GM18508 (cell line): ENCODE measurements at regions not wholly inside any gene's neighbourhood (a gene's known extent, or its start where the extent isn't known, plus 50 kb on each side); places are given as distances from the start of the nearest gene placed in this dataset.

ENCODE experiments used
- ATAC-seq: cut with Tn5 transposase; IDR thresholded peaks from one replicate; pipeline ENCODE4 v1.9.1; 2021; ENCODE audit warnings: moderate number of reproducible peaks; ENCODE audit not compliant: insufficient read depth, unreplicated experiment

GRCh38 chr5:155278532-155278931 is 265.0 kb downstream of the KIF4B start:
- no peak for ATAC-seq

GRCh38 chr5:155282503-155283107 is 269.1 kb downstream of the KIF4B start:
- no peak for ATAC-seq

GRCh38 chr5:155285706-155286105 is 272.2 kb downstream of the KIF4B start:
- no peak for ATAC-seq

- ATAC-seq, result no peak
Measured at GRCh38 chr5:155290937-155291336, 277.4 kb downstream of the KIF4B start.

GRCh38 chr5:155293605-155294178 is 280.1 kb downstream of the KIF4B start:
- no peak for ATAC-seq

GRCh38 chr5:155295111-155295510 is 281.6 kb downstream of the KIF4B start:
- ATAC-seq, result no peak

- ATAC-seq, result no peak
Measured at GRCh38 chr5:155299386-155300005, 285.9 kb downstream of the KIF4B start.

GRCh38 chr5:155303120-155303519 is 289.6 kb downstream of the KIF4B start:
- ATAC-seq, result no peak

- ATAC-seq, result no peak
Measured at GRCh38 chr5:155307229-155307628, 293.7 kb downstream of the KIF4B start.

- no peak for ATAC-seq
Measured at GRCh38 chr5:155308289-155308688, 294.7 kb downstream of the KIF4B start.

- ATAC-seq, result no peak
Measured at GRCh38 chr5:155309021-155309746, 295.6 kb downstream of the KIF4B start.

- no peak for ATAC-seq
Measured at GRCh38 chr5:155311721-155312120, 298.2 kb downstream of the KIF4B start.

GRCh38 chr5:155313518-155313917 is 300.0 kb downstream of the KIF4B start:
- ATAC-seq, result no peak

GRCh38 chr5:155316070-155316714 is 302.6 kb downstream of the KIF4B start:
- no peak for ATAC-seq

GRCh38 chr5:155332618-155333017 is 319.1 kb downstream of the KIF4B start:
- ATAC-seq, result no peak

- no peak for ATAC-seq
Measured at GRCh38 chr5:155342956-155343355, 329.4 kb downstream of the KIF4B start.

GRCh38 chr5:155343468-155343867 is 329.9 kb downstream of the KIF4B start:
- no peak for ATAC-seq

- no peak for ATAC-seq
Measured at GRCh38 chr5:155353231-155353630, 339.7 kb downstream of the KIF4B start.

GRCh38 chr5:155366096-155366495 is 352.5 kb downstream of the KIF4B start:
- ATAC-seq, result no peak

GRCh38 chr5:155367841-155368240 is 354.3 kb downstream of the KIF4B start:
- no peak for ATAC-seq

- ATAC-seq, result no peak
Measured at GRCh38 chr5:155368490-155368889, 354.9 kb downstream of the KIF4B start.
